DOHH2 (cell line): ENCODE measurements at regions not wholly inside any gene's neighbourhood (a gene's known extent, or its start where the extent isn't known, plus 50 kb on each side); places are given as distances from the start of the nearest gene placed in this dataset.

Experiments used
- H3F3A ChIP-seq: fragments of 200-600 bp; sonication (generic), shearing (Covaris generic); 2 replicates; pipeline ENCODE4 v1.6.0; 2016; ENCODE audit warnings: antibody characterized with exemption, mild to moderate bottlenecking; ENCODE audit not compliant: control insufficient read depth, insufficient read depth
- H3K27ac ChIP-seq: fragments of 200-600 bp; sonication (generic); 2 replicates; pipeline ENCODE4 v1.5.1; 2014; ENCODE audit warnings: low read depth, mild to moderate bottlenecking, low read length, moderate library complexity
- H3K27me3 ChIP-seq: fragments of 200-600 bp; sonication (generic); 2 replicates; pipeline ENCODE4 v1.6.1; 2014; ENCODE audit warnings: mild to moderate bottlenecking, low read length, mixed read lengths; ENCODE audit not compliant: control insufficient read depth
- H3K36me3 ChIP-seq: fragments of 200-600 bp; sonication (generic); 2 replicates; pipeline ENCODE4 v1.6.1; 2014; ENCODE audit warnings: mild to moderate bottlenecking, low read length, moderate library complexity, mixed read lengths; ENCODE audit not compliant: control insufficient read depth
- H3K4me1 ChIP-seq: fragments of 200-600 bp; sonication (generic); 2 replicates; pipeline ENCODE4 v1.6.1; 2014; ENCODE audit warnings: mild to moderate bottlenecking, low read length, mixed read lengths; ENCODE audit not compliant: control insufficient read depth
- H3K4me2 ChIP-seq: fragments of 200-600 bp; sonication (generic); 2 replicates; pipeline ENCODE4 v1.6.0; 2014; ENCODE audit warnings: mild to moderate bottlenecking, low read length, moderate library complexity
- H3K4me3 ChIP-seq: fragments of 200-600 bp; sonication (generic); 2 replicates; pipeline ENCODE4 v1.5.1; 2014; ENCODE audit warnings: mild to moderate bottlenecking, low read length, mixed read lengths
- H3K79me2 ChIP-seq: fragments of 200-600 bp; sonication (generic); 2 replicates; pipeline ENCODE4 v1.6.1; 2014; ENCODE audit warnings: mild to moderate bottlenecking, low read length, mixed read lengths; ENCODE audit not compliant: control insufficient read depth
- H3K9me2 ChIP-seq: fragments of 200-600 bp; sonication (generic); replicated peaks from 2 replicates; pipeline ENCODE4 v1.6.1; 2014; ENCODE audit warnings: mild to moderate bottlenecking, low read length, mixed read lengths; ENCODE audit not compliant: control insufficient read depth
- H3K9me3 ChIP-seq: fragments of 200-600 bp; sonication (generic); 2 replicates; pipeline ENCODE4 v1.6.1; 2014; ENCODE audit warnings: antibody characterized with exemption, low read length, mixed read lengths; ENCODE audit not compliant: control insufficient read depth, insufficient read depth
- H4K20me1 ChIP-seq: fragments of 200-600 bp; sonication (generic); 2 replicates; pipeline ENCODE4 v1.6.0; 2014; ENCODE audit warnings: low read depth, mild to moderate bottlenecking, antibody characterized with exemption, low read length, moderate library complexity; ENCODE audit not compliant: control insufficient read depth, insufficient read depth
- EZH2phosphoT487 ChIP-seq: fragments of 200-600 bp; sonication (generic); IDR thresholded peaks from 2 replicates; pipeline ENCODE4 v1.6.1; 2017; ENCODE audit warnings: borderline replicate concordance, mild to moderate bottlenecking, antibody characterized with exemption, low read length, moderate library complexity, mixed read lengths
- TF ChIP-seq, protein P1 (sequence below): fragments of 200-600 bp; sonication (generic); IDR thresholded peaks from one replicate; pipeline ENCODE4 v1.5.1; 2014; ENCODE audit warnings: antibody characterized with exemption, mild to moderate bottlenecking, low read depth, low read length; ENCODE audit not compliant: poor library complexity, severe bottlenecking

DNA sequence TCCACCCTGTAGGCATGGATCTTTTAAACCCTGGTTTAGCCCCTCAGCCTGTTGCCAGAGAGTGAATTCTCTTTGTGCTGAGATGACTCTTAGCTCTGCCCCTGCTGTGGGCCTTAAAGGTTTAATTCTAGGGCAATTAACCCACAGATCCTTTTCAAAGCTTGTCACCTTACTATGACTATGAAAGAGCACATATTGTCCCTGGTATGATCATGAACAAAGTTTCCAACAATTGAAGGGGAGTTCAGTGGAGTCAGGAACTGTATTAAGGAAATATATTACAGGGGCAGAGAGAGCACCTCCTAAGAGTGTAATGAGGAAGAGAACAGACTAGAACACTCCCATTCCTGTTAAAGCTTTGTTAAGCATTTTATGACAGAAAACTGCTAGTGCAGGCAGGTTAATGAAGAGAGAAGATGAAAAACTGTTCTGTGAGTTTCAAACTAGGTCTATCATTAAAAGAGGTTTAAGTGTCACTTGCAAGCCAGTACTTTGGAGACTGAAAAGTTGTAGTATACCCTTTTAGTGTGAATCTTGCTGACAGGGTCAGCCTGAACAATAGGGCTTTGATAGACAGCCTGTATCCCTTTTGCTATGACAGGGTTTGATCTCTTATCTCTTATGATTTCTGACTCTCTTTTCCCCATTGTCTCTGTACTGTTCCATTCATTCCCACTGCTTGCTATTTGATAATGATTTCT lies 104.2 kb upstream of the ELL2 start:
- no peaks in the 10 kb centered on the region for H3K9me2 ChIP-seq
- H3K4me1 ChIP-seq = no peaks in the 10 kb centered on the region
- H3K27ac ChIP-seq = no peak overlapping the region
- H3K4me2 ChIP-seq = no peak overlapping the region
- H3K79me2 ChIP-seq = no peaks in the 10 kb centered on the region
- H3K9me3 ChIP-seq = no peaks in the 10 kb centered on the region
- H3K36me3 ChIP-seq = no peaks in the 10 kb centered on the region
- 0 out of 2 replicates have a peak, but pooled peaks cover 3% of the 10 kb centered on the region for H3K27me3 ChIP-seq
- TF ChIP-seq, protein P1, sequence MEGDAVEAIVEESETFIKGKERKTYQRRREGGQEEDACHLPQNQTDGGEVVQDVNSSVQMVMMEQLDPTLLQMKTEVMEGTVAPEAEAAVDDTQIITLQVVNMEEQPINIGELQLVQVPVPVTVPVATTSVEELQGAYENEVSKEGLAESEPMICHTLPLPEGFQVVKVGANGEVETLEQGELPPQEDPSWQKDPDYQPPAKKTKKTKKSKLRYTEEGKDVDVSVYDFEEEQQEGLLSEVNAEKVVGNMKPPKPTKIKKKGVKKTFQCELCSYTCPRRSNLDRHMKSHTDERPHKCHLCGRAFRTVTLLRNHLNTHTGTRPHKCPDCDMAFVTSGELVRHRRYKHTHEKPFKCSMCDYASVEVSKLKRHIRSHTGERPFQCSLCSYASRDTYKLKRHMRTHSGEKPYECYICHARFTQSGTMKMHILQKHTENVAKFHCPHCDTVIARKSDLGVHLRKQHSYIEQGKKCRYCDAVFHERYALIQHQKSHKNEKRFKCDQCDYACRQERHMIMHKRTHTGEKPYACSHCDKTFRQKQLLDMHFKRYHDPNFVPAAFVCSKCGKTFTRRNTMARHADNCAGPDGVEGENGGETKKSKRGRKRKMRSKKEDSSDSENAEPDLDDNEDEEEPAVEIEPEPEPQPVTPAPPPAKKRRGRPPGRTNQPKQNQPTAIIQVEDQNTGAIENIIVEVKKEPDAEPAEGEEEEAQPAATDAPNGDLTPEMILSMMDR = no peak
- no peak for TF ChIP-seq EZH2phosphoT487
- H3F3A ChIP-seq = no peaks in the 10 kb centered on the region
- H3K4me3 ChIP-seq = no peak overlapping the region
- no peaks in the 10 kb centered on the region for H4K20me1 ChIP-seq

- TF ChIP-seq EZH2phosphoT487 = no peak
- TF ChIP-seq, protein P1 = no peak
- no peak overlapping the region for H3K4me2 ChIP-seq
- H3K79me2 ChIP-seq = no peaks in the 10 kb centered on the region
- no peaks in the 10 kb centered on the region for H3K9me2 ChIP-seq
- H3K27me3 ChIP-seq = 0 out of 2 replicates have a peak, but pooled peaks cover 3% of the 10 kb centered on the region
- no peaks in the 10 kb centered on the region for H3F3A ChIP-seq
- no peak overlapping the region for H3K27ac ChIP-seq
- H3K9me3 ChIP-seq = no peaks in the 10 kb centered on the region
- no peaks in the 10 kb centered on the region for H3K36me3 ChIP-seq
- no peaks in the 10 kb centered on the region for H4K20me1 ChIP-seq
- H3K4me1 ChIP-seq = no peaks in the 10 kb centered on the region
- no peak overlapping the region for H3K4me3 ChIP-seq
These were observed 103.2 kb upstream of the ELL2 start for GRCh38 chr5:96064877-96065276.

- H3K9me2 ChIP-seq = no peaks in the 10 kb centered on the region
- no peak overlapping the region for H3K27ac ChIP-seq
- no peaks in the 10 kb centered on the region for H4K20me1 ChIP-seq
- H3F3A ChIP-seq = no peaks in the 10 kb centered on the region
- no peak overlapping the region for H3K4me2 ChIP-seq
- no peaks in the 10 kb centered on the region for H3K9me3 ChIP-seq
- H3K4me1 ChIP-seq = no peaks in the 10 kb centered on the region
- 0 out of 2 replicates have a peak, but pooled peaks cover 3% of the 10 kb centered on the region for H3K27me3 ChIP-seq
- TF ChIP-seq, protein P1 = no peak
- no peak for TF ChIP-seq EZH2phosphoT487
- H3K79me2 ChIP-seq = no peaks in the 10 kb centered on the region
- no peaks in the 10 kb centered on the region for H3K36me3 ChIP-seq
- no peak overlapping the region for H3K4me3 ChIP-seq
These were observed 101.2 kb upstream of the ELL2 start for GRCh38 chr5:96062836-96063235.
